NT2/D1 (cell line): ENCODE measurements at regions not wholly inside any gene's neighbourhood (a gene's known extent, or its start where the extent isn't known, plus 50 kb on each side); places are given as distances from the start of the nearest gene placed in this dataset.
"Not testable (repeated sequence)": the region's sequence is repeated elsewhere in the genome, so short reads cannot be mapped to it uniquely, and the experiment has no call there.

Experiments
- SUZ12 ChIP-seq: IDR thresholded peaks from 2 replicates; pipeline ENCODE4 v1.6.1; 2011; ENCODE audit not compliant: insufficient read length, insufficient read depth; ENCODE audit errors: extremely low read depth
- YY1 ChIP-seq: IDR thresholded peaks from 2 replicates; pipeline ENCODE4 v1.6.1; 2011; ENCODE audit not compliant: insufficient read length, insufficient read depth
- ZNF274 ChIP-seq: IDR thresholded peaks from 2 replicates; pipeline ENCODE4 v1.6.1; 2011; ENCODE audit warnings: mild to moderate bottlenecking, low read depth, low read length

DNA sequence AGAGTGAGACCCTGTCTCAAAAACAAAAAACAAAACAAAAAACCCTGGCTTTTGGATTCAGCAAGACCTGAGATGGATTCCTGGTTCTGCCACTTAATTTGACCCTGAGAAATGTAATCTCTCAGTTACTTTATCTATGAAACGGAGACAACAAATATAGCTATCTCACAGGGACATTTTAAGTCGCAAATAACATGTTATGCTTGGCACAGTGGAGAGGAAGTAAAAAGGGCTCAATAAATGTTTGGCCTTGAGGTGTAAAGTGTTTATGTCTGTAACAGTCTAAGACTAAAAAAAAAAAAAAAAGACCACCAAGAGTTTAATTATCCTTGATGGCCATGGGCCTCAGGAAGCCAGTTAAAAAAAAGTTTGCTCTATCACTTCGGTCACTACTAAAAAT, 116.0 kb upstream of the VOPP1 start:
- not testable (repeated sequence) for TF ChIP-seq ZNF274, YY1, SUZ12
